Osteoblast (primary cell): ENCODE measurements at regions not wholly inside any gene's neighbourhood (a gene's known extent, or its start where the extent isn't known, plus 50 kb on each side); places are given as distances from the start of the nearest gene placed in this dataset.

Experiments
- DNase-seq: peaks from one replicate; pipeline ENCODE4 v3.0.0; 2011; ENCODE audit warnings: low spot score, mixed read lengths; ENCODE audit not compliant: insufficient read length; ENCODE audit errors: missing footprints
- H2AFZ ChIP-seq: 2 replicates; pipeline ENCODE4 v1.6.0; 2011; ENCODE audit warnings: mild to moderate bottlenecking, low read length
- H3K27ac ChIP-seq: 2 replicates; pipeline ENCODE4 v1.5.1; 2011; ENCODE audit warnings: mild to moderate bottlenecking, low read depth, low read length, moderate library complexity
- H3K27me3 ChIP-seq: 2 replicates; pipeline ENCODE4 v1.6.0; 2012; ENCODE audit warnings: mild to moderate bottlenecking, control low read depth, inconsistent platforms, low read length, moderate library complexity; ENCODE audit not compliant: insufficient read depth
- H3K36me3 ChIP-seq: 2 replicates; pipeline ENCODE4 v1.5.1; 2011; ENCODE audit warnings: mild to moderate bottlenecking, low read length, control low read depth, moderate library complexity; ENCODE audit not compliant: insufficient read depth
- H3K4me1 ChIP-seq: 2 replicates; pipeline ENCODE4 v1.5.1; 2011; ENCODE audit warnings: mild to moderate bottlenecking, low read length, control low read depth, moderate library complexity; ENCODE audit not compliant: insufficient read depth
- H3K4me2 ChIP-seq: 2 replicates; pipeline ENCODE4 v1.6.0; 2011; ENCODE audit warnings: mild to moderate bottlenecking, low read length; ENCODE audit not compliant: insufficient read depth
- H3K4me3 ChIP-seq: fragments of 200-600 bp; sonication (generic); 3 replicates; pipeline ENCODE4 v1.5.1; 2012; ENCODE audit warnings: mild to moderate bottlenecking, low read length, inconsistent platforms; ENCODE audit not compliant: insufficient read depth
- H3K79me2 ChIP-seq: 2 replicates; pipeline ENCODE4 v1.6.0; 2012; ENCODE audit warnings: mild to moderate bottlenecking, low read length, control low read depth, inconsistent platforms; ENCODE audit not compliant: insufficient read depth
- H3K9me3 ChIP-seq: 2 replicates; pipeline ENCODE4 v1.5.1; 2011; ENCODE audit warnings: low read depth, low read length, control low read depth
- H4K20me1 ChIP-seq: 2 replicates; pipeline ENCODE4 v1.6.0; 2012; ENCODE audit warnings: mild to moderate bottlenecking, low read length, control low read depth; ENCODE audit not compliant: insufficient read depth
- TF ChIP-seq, protein P1 (sequence below): IDR thresholded peaks from 2 replicates; pipeline ENCODE4 v1.5.1; 2011; ENCODE audit warnings: mild to moderate bottlenecking, low read depth, low read length, moderate library complexity; ENCODE audit errors: extremely low read depth

GRCh38 chr14:44041700-44042099 lies 465.4 kb downstream of the FSCB start:
- no peaks in the 10 kb centered on the region for H3K4me1 ChIP-seq
- no peak overlapping the region for H3K27ac ChIP-seq
- no peaks in the 10 kb centered on the region for H4K20me1 ChIP-seq
- DNase-seq: no peak
- H2AFZ ChIP-seq: no peak overlapping the region
- no peaks in the 10 kb centered on the region for H3K79me2 ChIP-seq
- H3K27me3 ChIP-seq: no peaks in the 10 kb centered on the region
- no peak overlapping the region for H3K4me3 ChIP-seq
- no peaks in the 10 kb centered on the region for H3K36me3 ChIP-seq
- H3K9me3 ChIP-seq: no peaks in the 10 kb centered on the region
- no peak overlapping the region for H3K4me2 ChIP-seq
- TF ChIP-seq, protein P1, sequence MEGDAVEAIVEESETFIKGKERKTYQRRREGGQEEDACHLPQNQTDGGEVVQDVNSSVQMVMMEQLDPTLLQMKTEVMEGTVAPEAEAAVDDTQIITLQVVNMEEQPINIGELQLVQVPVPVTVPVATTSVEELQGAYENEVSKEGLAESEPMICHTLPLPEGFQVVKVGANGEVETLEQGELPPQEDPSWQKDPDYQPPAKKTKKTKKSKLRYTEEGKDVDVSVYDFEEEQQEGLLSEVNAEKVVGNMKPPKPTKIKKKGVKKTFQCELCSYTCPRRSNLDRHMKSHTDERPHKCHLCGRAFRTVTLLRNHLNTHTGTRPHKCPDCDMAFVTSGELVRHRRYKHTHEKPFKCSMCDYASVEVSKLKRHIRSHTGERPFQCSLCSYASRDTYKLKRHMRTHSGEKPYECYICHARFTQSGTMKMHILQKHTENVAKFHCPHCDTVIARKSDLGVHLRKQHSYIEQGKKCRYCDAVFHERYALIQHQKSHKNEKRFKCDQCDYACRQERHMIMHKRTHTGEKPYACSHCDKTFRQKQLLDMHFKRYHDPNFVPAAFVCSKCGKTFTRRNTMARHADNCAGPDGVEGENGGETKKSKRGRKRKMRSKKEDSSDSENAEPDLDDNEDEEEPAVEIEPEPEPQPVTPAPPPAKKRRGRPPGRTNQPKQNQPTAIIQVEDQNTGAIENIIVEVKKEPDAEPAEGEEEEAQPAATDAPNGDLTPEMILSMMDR: no peak

GRCh38 chr14:44040561-44040960 lies 466.5 kb downstream of the FSCB start:
- H3K9me3 ChIP-seq: no peaks in the 10 kb centered on the region
- H3K27me3 ChIP-seq: no peaks in the 10 kb centered on the region
- H2AFZ ChIP-seq: no peak overlapping the region
- H3K4me3 ChIP-seq: no peak overlapping the region
- H3K27ac ChIP-seq: no peak overlapping the region
- DNase-seq: no peak
- TF ChIP-seq, protein P1: no peak
- no peak overlapping the region for H3K4me2 ChIP-seq
- H4K20me1 ChIP-seq: no peaks in the 10 kb centered on the region
- H3K36me3 ChIP-seq: no peaks in the 10 kb centered on the region
- H3K4me1 ChIP-seq: no peaks in the 10 kb centered on the region
- no peaks in the 10 kb centered on the region for H3K79me2 ChIP-seq

DNA sequence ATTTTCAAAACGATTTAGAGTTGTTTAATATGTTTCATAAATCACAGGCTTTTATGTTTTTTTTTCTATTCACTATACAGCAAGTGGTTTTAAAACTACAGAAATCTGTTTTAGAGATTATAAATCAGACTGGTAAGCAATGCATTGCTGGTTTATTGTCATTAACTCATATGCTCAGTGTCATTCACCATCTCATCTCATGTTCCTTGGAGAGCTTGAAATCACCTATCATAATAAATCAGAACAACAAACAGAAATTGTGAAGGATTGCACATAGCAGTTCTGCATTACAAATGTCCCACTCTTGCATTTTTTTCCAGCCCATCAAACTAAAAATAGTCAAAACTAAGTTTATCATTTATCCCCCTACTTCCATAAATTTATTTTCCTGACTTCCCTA lies 470.8 kb downstream of the FSCB start:
- Histone ChIP-seq H4K20me1 (no peaks in the 10 kb centered on the region), H3K27me3 (no peaks in the 10 kb centered on the region), H3K4me3 (no peak overlapping the region), H3K36me3 (no peaks in the 10 kb centered on the region), H3K4me1 (no peaks in the 10 kb centered on the region), H2AFZ (no peak overlapping the region), H3K9me3 (no peaks in the 10 kb centered on the region), H3K79me2 (no peaks in the 10 kb centered on the region), H3K4me2 (no peak overlapping the region), H3K27ac (no peak overlapping the region)
- TF ChIP-seq, protein P1: no peak
- DNase-seq: no peak

- Histone ChIP-seq H3K79me2 (no peaks in the 10 kb centered on the region), H3K4me1 (no peaks in the 10 kb centered on the region), H3K36me3 (no peaks in the 10 kb centered on the region), H4K20me1 (no peaks in the 10 kb centered on the region), H3K4me2 (no peak overlapping the region), H3K4me3 (no peak overlapping the region), H3K9me3 (no peaks in the 10 kb centered on the region), H2AFZ (no peak overlapping the region), H3K27me3 (no peaks in the 10 kb centered on the region), H3K27ac (no peak overlapping the region)
- DNase-seq: no peak
- TF ChIP-seq, protein P1: no peak
Observed at GRCh38 chr14:44035707-44036106, 471.4 kb downstream of the FSCB start.
